ENCODE measurements at regions not wholly inside any gene's neighbourhood (a gene's known extent, or its start where the extent isn't known, plus 50 kb on each side); places are given as distances from the start of the nearest gene placed in this dataset.

- H3K27ac Mint-ChIP-seq (ENCODE audit: unreplicated experiment) = no peak overlapping the region
- no peaks in the 10 kb centered on the region for H3K36me3 Mint-ChIP-seq (ENCODE audit: unreplicated experiment)
- H3K9me3 Mint-ChIP-seq (ENCODE audit: unreplicated experiment) = no peaks in the 10 kb centered on the region
- peaks cover 4% of the 10 kb centered on the region for H3K4me1 Mint-ChIP-seq (ENCODE audit: low read depth, unreplicated experiment)
- no peak overlapping the region for H3K4me3 Mint-ChIP-seq (ENCODE audit: unreplicated experiment)
- TF ChIP-seq CTCF (IDR thresholded peaks at IDR 0.05; ENCODE audit: partially characterized antibody, unreplicated experiment) = no peak
- no peaks in the 10 kb centered on the region for H3K27me3 Mint-ChIP-seq (ENCODE audit: unreplicated experiment)
- DNase-seq = no peak
These were observed 458.9 kb downstream of the PRR16 start for GRCh38 chr5:120923026-120923425.

GRCh38 chr5:120926471-120926870 lies 462.4 kb downstream of the PRR16 start:
- Mint-ChIP-seq H3K4me1 (ENCODE audit: low read depth, unreplicated experiment) (peaks cover 5% of the 10 kb centered on the region), H3K27ac (ENCODE audit: unreplicated experiment) (no peak overlapping the region), H3K9me3 (ENCODE audit: unreplicated experiment) (no peaks in the 10 kb centered on the region), H3K36me3 (ENCODE audit: unreplicated experiment) (no peaks in the 10 kb centered on the region), H3K4me3 (ENCODE audit: unreplicated experiment) (no peak overlapping the region), H3K27me3 (ENCODE audit: unreplicated experiment) (no peaks in the 10 kb centered on the region)
- TF ChIP-seq CTCF (IDR thresholded peaks at IDR 0.05; ENCODE audit: partially characterized antibody, unreplicated experiment) = no peak
- no peak for DNase-seq

- DNase-seq = no peak
- no peaks in the 10 kb centered on the region for H3K9me3 Mint-ChIP-seq (ENCODE audit: unreplicated experiment)
- TF ChIP-seq CTCF (IDR thresholded peaks at IDR 0.05; ENCODE audit: partially characterized antibody, unreplicated experiment) = no peak
- no peak overlapping the region for H3K4me3 Mint-ChIP-seq (ENCODE audit: unreplicated experiment)
- H3K27ac Mint-ChIP-seq (ENCODE audit: unreplicated experiment) = no peak overlapping the region
- no peaks in the 10 kb centered on the region for H3K27me3 Mint-ChIP-seq (ENCODE audit: unreplicated experiment)
- no peaks in the 10 kb centered on the region for H3K36me3 Mint-ChIP-seq (ENCODE audit: unreplicated experiment)
- peaks cover 5% of the 10 kb centered on the region for H3K4me1 Mint-ChIP-seq (ENCODE audit: low read depth, unreplicated experiment)
These were observed 463.9 kb downstream of the PRR16 start for GRCh38 chr5:120927950-120928530.

GRCh38 chr5:120932480-120932879 lies 468.4 kb downstream of the PRR16 start:
- no peak for DNase-seq
- Mint-ChIP-seq H3K27ac (ENCODE audit: unreplicated experiment) (no peak overlapping the region), H3K36me3 (ENCODE audit: unreplicated experiment) (no peaks in the 10 kb centered on the region), H3K27me3 (ENCODE audit: unreplicated experiment) (no peaks in the 10 kb centered on the region), H3K4me3 (ENCODE audit: unreplicated experiment) (no peak overlapping the region), H3K4me1 (ENCODE audit: low read depth, unreplicated experiment) (peaks cover 5% of the 10 kb centered on the region), H3K9me3 (ENCODE audit: unreplicated experiment) (no peaks in the 10 kb centered on the region)
- TF ChIP-seq CTCF (IDR thresholded peaks at IDR 0.05; ENCODE audit: partially characterized antibody, unreplicated experiment) = no peak

- Mint-ChIP-seq H3K27ac (ENCODE audit: unreplicated experiment) (no peak overlapping the region), H3K4me3 (ENCODE audit: unreplicated experiment) (no peak overlapping the region), H3K9me3 (ENCODE audit: unreplicated experiment) (no peaks in the 10 kb centered on the region), H3K36me3 (ENCODE audit: unreplicated experiment) (no peaks in the 10 kb centered on the region), H3K4me1 (ENCODE audit: low read depth, unreplicated experiment) (no peaks in the 10 kb centered on the region), H3K27me3 (ENCODE audit: unreplicated experiment) (no peaks in the 10 kb centered on the region)
- no peak for TF ChIP-seq CTCF (IDR thresholded peaks at IDR 0.05; ENCODE audit: partially characterized antibody, unreplicated experiment)
- no peak for DNase-seq
These were observed 469.9 kb downstream of the PRR16 start for GRCh38 chr5:120934031-120934430.

Data from glutamatergic neuron (in vitro differentiated cells).